ENCODE measurements at regions not wholly inside any gene's neighbourhood (a gene's known extent, or its start where the extent isn't known, plus 50 kb on each side); places are given as distances from the start of the nearest gene placed in this dataset.

DNA sequence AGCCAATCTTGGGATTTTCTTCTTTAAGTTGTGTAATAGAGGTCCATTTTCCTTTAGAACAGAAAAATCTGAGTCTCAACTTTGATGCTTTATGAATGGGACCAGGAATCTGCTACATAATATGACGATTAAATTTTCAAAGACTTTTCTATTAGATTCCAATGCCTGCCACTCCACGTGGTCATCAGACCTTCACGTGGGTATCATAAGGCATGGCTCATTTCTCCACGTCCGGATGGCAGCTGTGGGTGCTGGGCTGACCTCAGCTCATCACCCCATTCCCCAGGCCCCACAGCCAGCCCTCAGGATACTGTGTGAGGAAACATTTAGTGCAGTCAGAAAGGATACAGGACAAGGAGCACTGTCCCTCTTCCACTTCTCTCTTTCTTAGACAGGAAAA, 159.7 kb downstream of the SEMA6D start:
- TF ChIP-seq, protein P1, sequence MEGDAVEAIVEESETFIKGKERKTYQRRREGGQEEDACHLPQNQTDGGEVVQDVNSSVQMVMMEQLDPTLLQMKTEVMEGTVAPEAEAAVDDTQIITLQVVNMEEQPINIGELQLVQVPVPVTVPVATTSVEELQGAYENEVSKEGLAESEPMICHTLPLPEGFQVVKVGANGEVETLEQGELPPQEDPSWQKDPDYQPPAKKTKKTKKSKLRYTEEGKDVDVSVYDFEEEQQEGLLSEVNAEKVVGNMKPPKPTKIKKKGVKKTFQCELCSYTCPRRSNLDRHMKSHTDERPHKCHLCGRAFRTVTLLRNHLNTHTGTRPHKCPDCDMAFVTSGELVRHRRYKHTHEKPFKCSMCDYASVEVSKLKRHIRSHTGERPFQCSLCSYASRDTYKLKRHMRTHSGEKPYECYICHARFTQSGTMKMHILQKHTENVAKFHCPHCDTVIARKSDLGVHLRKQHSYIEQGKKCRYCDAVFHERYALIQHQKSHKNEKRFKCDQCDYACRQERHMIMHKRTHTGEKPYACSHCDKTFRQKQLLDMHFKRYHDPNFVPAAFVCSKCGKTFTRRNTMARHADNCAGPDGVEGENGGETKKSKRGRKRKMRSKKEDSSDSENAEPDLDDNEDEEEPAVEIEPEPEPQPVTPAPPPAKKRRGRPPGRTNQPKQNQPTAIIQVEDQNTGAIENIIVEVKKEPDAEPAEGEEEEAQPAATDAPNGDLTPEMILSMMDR (IDR thresholded peaks at IDR 0.05; ENCODE audit: borderline replicate concordance, extremely low read depth, low read length, poor library complexity, severe bottlenecking), result no peak
- no peak for TF ChIP-seq EZH2 (IDR thresholded peaks at IDR 0.05; ENCODE audit: borderline replicate concordance, low read depth, low read length, severe bottlenecking)

Data from DND-41 (cell line).